ENCODE measurements at regions not wholly inside any gene's neighbourhood (a gene's known extent, or its start where the extent isn't known, plus 50 kb on each side); places are given as distances from the start of the nearest gene placed in this dataset.

DNA sequence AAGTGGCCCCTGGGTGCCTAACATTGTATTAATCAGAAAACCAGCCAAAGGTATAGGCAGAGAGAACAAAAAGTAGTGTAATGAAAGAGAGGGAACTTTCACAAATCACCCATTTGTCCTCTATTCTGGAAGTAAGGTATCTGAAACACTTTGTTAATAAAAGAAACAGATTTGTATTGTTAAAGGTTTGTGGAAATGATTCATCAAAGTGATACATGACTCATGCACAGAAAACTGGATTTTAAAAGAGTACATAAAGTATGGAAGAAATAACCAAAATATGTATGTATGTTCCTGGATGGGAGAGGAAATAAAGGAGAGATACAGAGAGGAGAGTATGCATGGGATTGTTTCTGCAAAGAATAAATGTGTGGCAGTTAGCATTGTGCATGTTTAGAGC, 126.8 kb downstream of the RGS21 start:
- FAIRE-seq (peak; percentile 63), DNase-seq (ENCODE audit: low read depth, low spot score) (no peak)
- no peaks in the 10 kb centered on the region for H3K27me3 ChIP-seq (ENCODE audit: control insufficient read depth, extremely low read depth, insufficient read depth, low read length)
- H3K9me3 ChIP-seq (ENCODE audit: control insufficient read depth, low read depth, low read length) = no peaks in the 10 kb centered on the region
- no peaks in the 10 kb centered on the region for H3K9me1 ChIP-seq (ENCODE audit: control insufficient read depth, extremely low read depth, insufficient read depth, low read length)
- dilution Hi-C loops (cut with MboI; ENCODE audit: extremely low pct_ligation_motif_present, low sequenced_read_pairs) = no loop called here
- no peak overlapping the region for H3K27ac ChIP-seq (ENCODE audit: control insufficient read depth, insufficient read depth, low read length)
- H3K4me2 ChIP-seq (ENCODE audit: control insufficient read depth, extremely low read depth, insufficient read depth, low read depth, low read length) = no peak overlapping the region
- no peaks in the 10 kb centered on the region for H3K79me2 ChIP-seq (ENCODE audit: control insufficient read depth, insufficient read depth, low read length)
- TF ChIP-seq, protein P1, sequence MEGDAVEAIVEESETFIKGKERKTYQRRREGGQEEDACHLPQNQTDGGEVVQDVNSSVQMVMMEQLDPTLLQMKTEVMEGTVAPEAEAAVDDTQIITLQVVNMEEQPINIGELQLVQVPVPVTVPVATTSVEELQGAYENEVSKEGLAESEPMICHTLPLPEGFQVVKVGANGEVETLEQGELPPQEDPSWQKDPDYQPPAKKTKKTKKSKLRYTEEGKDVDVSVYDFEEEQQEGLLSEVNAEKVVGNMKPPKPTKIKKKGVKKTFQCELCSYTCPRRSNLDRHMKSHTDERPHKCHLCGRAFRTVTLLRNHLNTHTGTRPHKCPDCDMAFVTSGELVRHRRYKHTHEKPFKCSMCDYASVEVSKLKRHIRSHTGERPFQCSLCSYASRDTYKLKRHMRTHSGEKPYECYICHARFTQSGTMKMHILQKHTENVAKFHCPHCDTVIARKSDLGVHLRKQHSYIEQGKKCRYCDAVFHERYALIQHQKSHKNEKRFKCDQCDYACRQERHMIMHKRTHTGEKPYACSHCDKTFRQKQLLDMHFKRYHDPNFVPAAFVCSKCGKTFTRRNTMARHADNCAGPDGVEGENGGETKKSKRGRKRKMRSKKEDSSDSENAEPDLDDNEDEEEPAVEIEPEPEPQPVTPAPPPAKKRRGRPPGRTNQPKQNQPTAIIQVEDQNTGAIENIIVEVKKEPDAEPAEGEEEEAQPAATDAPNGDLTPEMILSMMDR (optimal IDR thresholded peaks at IDR 0.05 in 1 of 3, IDR thresholded peaks at IDR 0.05 in 1 of 3, conservative IDR thresholded peaks at IDR 0.05 in 1 of 3; ENCODE audit: extremely low read depth in 1 of 3, insufficient read depth in 2 of 3, low read length in 3 of 3) = no peak
- no peak for TF ChIP-seq EZH2 (IDR thresholded peaks at IDR 0.05; ENCODE audit: low read length)
- H2AFZ ChIP-seq (ENCODE audit: control insufficient read depth, low read length) = no peak overlapping the region
- no peak overlapping the region for H3K9ac ChIP-seq (ENCODE audit: control insufficient read depth, extremely low read depth, insufficient read depth, low read length)
- H4K20me1 ChIP-seq (ENCODE audit: control insufficient read depth, extremely low read depth, insufficient read depth, low read length) = no peaks in the 10 kb centered on the region
- peaks cover 24% of the 10 kb centered on the region for H3K4me1 ChIP-seq (ENCODE audit: control insufficient read depth, extremely low read depth, insufficient read depth, low read length)
- H3K36me3 ChIP-seq (ENCODE audit: control insufficient read depth in 2 of 2, extremely low read depth in 1 of 2, insufficient read depth in 2 of 2, low read length in 2 of 2) = no peaks in the 10 kb centered on the region
- H3K4me3 ChIP-seq (ENCODE audit: control insufficient read depth in 2 of 3, extremely low read depth in 1 of 3, insufficient read depth in 2 of 3, low read depth in 1 of 3, low read length in 3 of 3) = no peak overlapping the region

DNA sequence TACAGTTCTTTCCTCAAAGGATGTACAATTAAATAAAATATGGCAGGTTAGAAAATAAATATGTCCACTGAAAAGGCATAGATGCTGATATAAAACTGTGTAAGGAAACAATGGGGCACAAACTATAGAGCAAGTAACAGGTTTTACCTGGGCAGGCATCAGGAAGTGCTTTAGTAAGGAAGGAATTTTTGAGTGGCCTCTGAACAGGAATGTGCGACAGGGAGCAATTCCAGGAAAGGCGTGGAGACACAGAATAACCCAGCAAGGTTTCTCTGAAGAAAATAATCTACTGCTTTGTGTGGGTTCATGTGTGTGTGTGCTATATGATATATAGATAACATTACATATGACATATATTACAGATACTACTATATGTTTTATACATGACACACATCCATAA, 128.4 kb downstream of the RGS21 start:
- no peak for DNase-seq (ENCODE audit: low read depth, low spot score)
- no peaks in the 10 kb centered on the region for H4K20me1 ChIP-seq (ENCODE audit: control insufficient read depth, extremely low read depth, insufficient read depth, low read length)
- peak overlapping the region; percentile 46 for H2AFZ ChIP-seq (ENCODE audit: control insufficient read depth, low read length)
- H3K27ac ChIP-seq (ENCODE audit: control insufficient read depth, insufficient read depth, low read length) = no peak overlapping the region
- H3K36me3 ChIP-seq (ENCODE audit: control insufficient read depth in 2 of 2, extremely low read depth in 1 of 2, insufficient read depth in 2 of 2, low read length in 2 of 2) = no peaks in the 10 kb centered on the region
- FAIRE-seq = no peak
- dilution Hi-C loops (cut with MboI; ENCODE audit: extremely low pct_ligation_motif_present, low sequenced_read_pairs) = no loop called here
- H3K9ac ChIP-seq (ENCODE audit: control insufficient read depth, extremely low read depth, insufficient read depth, low read length) = no peak overlapping the region
- no peaks in the 10 kb centered on the region for H3K27me3 ChIP-seq (ENCODE audit: control insufficient read depth, extremely low read depth, insufficient read depth, low read length)
- no peaks in the 10 kb centered on the region for H3K9me1 ChIP-seq (ENCODE audit: control insufficient read depth, extremely low read depth, insufficient read depth, low read length)
- no peaks in the 10 kb centered on the region for H3K79me2 ChIP-seq (ENCODE audit: control insufficient read depth, insufficient read depth, low read length)
- TF ChIP-seq EZH2 (IDR thresholded peaks at IDR 0.05; ENCODE audit: low read length) = no peak
- TF ChIP-seq, protein P1 (optimal IDR thresholded peaks at IDR 0.05 in 1 of 3, IDR thresholded peaks at IDR 0.05 in 1 of 3, conservative IDR thresholded peaks at IDR 0.05 in 1 of 3; ENCODE audit: extremely low read depth in 1 of 3, insufficient read depth in 2 of 3, low read length in 3 of 3) = no peak
- no peak overlapping the region for H3K4me3 ChIP-seq (ENCODE audit: control insufficient read depth in 2 of 3, extremely low read depth in 1 of 3, insufficient read depth in 2 of 3, low read depth in 1 of 3, low read length in 3 of 3)
- no peaks in the 10 kb centered on the region for H3K9me3 ChIP-seq (ENCODE audit: control insufficient read depth, low read depth, low read length)
- peaks cover 15% of the 10 kb centered on the region for H3K4me1 ChIP-seq (ENCODE audit: control insufficient read depth, extremely low read depth, insufficient read depth, low read length)
- H3K4me2 ChIP-seq (ENCODE audit: control insufficient read depth, extremely low read depth, insufficient read depth, low read depth, low read length) = no peak overlapping the region

All from keratinocyte (primary cell).